ENCODE measurements at regions not wholly inside any gene's neighbourhood (a gene's known extent, or its start where the extent isn't known, plus 50 kb on each side); places are given as distances from the start of the nearest gene placed in this dataset.

- TF ChIP-seq POLR2A (IDR thresholded peaks at IDR 0.05): no peak
- TF ChIP-seq EP300 (IDR thresholded peaks at IDR 0.05): no peak
- TF ChIP-seq CTCF (IDR thresholded peaks at IDR 0.05): no peak
- H3K36me3 ChIP-seq: no peaks in the 10 kb centered on the region
- H3K4me3 ChIP-seq: no peak overlapping the region
- H3K27ac ChIP-seq: no peak overlapping the region
- peaks cover 16% of the 10 kb centered on the region for H3K4me1 ChIP-seq (ENCODE audit: insufficient read depth)
- no peaks in the 10 kb centered on the region for H3K27me3 ChIP-seq
- no peak for DNase-seq
- H3K9me3 ChIP-seq: no peaks in the 10 kb centered on the region
- WGBS, 3 donors: 49 to 70% (median 65%) methylated on average over 6 of the region's 6 CpGs
- intact Hi-C loops (cut with DNase I): no loop called here
These were observed 306.0 kb upstream of the ADAMTS9 start for GRCh38 chr3:64993781-64994180.

- DNase-seq: peak in 4 of 5 donors; percentile 16 to 38 (median 28)
- H3K36me3 ChIP-seq: no peaks in the 10 kb centered on the region
- intact Hi-C loops (cut with DNase I): no loop called here
- H3K27ac ChIP-seq: no peak overlapping the region
- no peak overlapping the region for H3K4me3 ChIP-seq
- 46 to 51% (median 47%) methylated on average over 7 of the region's 7 CpGs for WGBS, 3 donors
- H3K4me1 ChIP-seq (ENCODE audit: insufficient read depth): peaks cover 16% of the 10 kb centered on the region
- H3K9me3 ChIP-seq: no peaks in the 10 kb centered on the region
- TF ChIP-seq CTCF (IDR thresholded peaks at IDR 0.05) (no peak), EP300 (IDR thresholded peaks at IDR 0.05) (no peak), POLR2A (IDR thresholded peaks at IDR 0.05) (no peak)
- H3K27me3 ChIP-seq: no peaks in the 10 kb centered on the region
These were observed 304.9 kb upstream of the ADAMTS9 start for GRCh38 chr3:64992530-64993285.

- Histone ChIP-seq H3K4me1 (ENCODE audit: insufficient read depth) (peaks cover 5% of the 10 kb centered on the region), H3K27me3 (no peaks in the 10 kb centered on the region), H3K9me3 (no peaks in the 10 kb centered on the region), H3K4me3 (no peak overlapping the region), H3K36me3 (no peaks in the 10 kb centered on the region), H3K27ac (no peak overlapping the region)
- intact Hi-C loops (cut with DNase I): no loop called here
- TF ChIP-seq EP300 (IDR thresholded peaks at IDR 0.05) (no peak), CTCF (IDR thresholded peaks at IDR 0.05) (no peak), POLR2A (IDR thresholded peaks at IDR 0.05) (no peak)
- DNase-seq: no peak
- WGBS, 3 donors: 58 to 59% (median 59%) methylated on average over 3 of the region's 3 CpGs
These were observed 300.4 kb upstream of the ADAMTS9 start for GRCh38 chr3:64988188-64988587.

- intact Hi-C loops (cut with DNase I): no loop called here
- H3K27ac ChIP-seq: no peak overlapping the region
- H3K4me3 ChIP-seq: no peak overlapping the region
- no peak for DNase-seq
- no peaks in the 10 kb centered on the region for H3K27me3 ChIP-seq
- peaks cover 4% of the 10 kb centered on the region for H3K4me1 ChIP-seq (ENCODE audit: insufficient read depth)
- WGBS, 3 donors: 92 to 94% (median 93%) methylated on average over 1 of the region's 1 CpG
- TF ChIP-seq EP300 (IDR thresholded peaks at IDR 0.05) (no peak), POLR2A (IDR thresholded peaks at IDR 0.05) (no peak), CTCF (IDR thresholded peaks at IDR 0.05) (no peak)
- H3K36me3 ChIP-seq: no peaks in the 10 kb centered on the region
- no peaks in the 10 kb centered on the region for H3K9me3 ChIP-seq
These were observed 299.9 kb upstream of the ADAMTS9 start for GRCh38 chr3:64987726-64988125.

Measured in ovary (tissue), 7 donors.